HCT116 (cell line): ENCODE measurements at regions not wholly inside any gene's neighbourhood (a gene's known extent, or its start where the extent isn't known, plus 50 kb on each side); places are given as distances from the start of the nearest gene placed in this dataset.

Source experiments
- ATAC-seq: fragments of 200-7000 bp; cut with Tn5 transposase; 2 replicates; pipeline ENCODE4 v1.9.1; 2020; ENCODE audit warnings: mild to moderate bottlenecking, moderate library complexity
- BruUV-seq: library from RNA; stranded (reverse); fragments of 400-500 nt; replicated peaks from 2 replicates; lab custom pipeline; 2021; lab: Mats Ljungman, UMichigan
- CTCF ChIA-PET: fragments of 300-600 bp; sonication (Branson Sonifier 250); formaldehyde crosslinking; loops from one replicate; lab custom pipeline; 2021; ENCODE audit warnings: antibody characterized with exemption; lab: Charles Lee
- POLR2A ChIA-PET: fragments of 300-600, 350-600 bp; sonication (Branson Sonifier 250); formaldehyde crosslinking; loops from one replicate; lab custom pipeline; 2021; ENCODE audit warnings: antibody characterized with exemption; lab: Charles Lee
- RAD21 ChIA-PET, 2 experiments: fragments of 300-600 bp; sonication (Branson Sonifier 250); formaldehyde crosslinking; loops; one replicate each; lab custom pipeline; 2023; ENCODE audit warnings: low total read pairs in 2 of 2; ENCODE audit not compliant: uncharacterized antibody in 2 of 2, unreplicated experiment in 2 of 2, low non-redundant PET in 1 of 2; lab: Charles Lee
- DNase-seq: peaks from one replicate; pipeline ENCODE4 v3.0.0-alpha.2; 2010; ENCODE audit warnings: low read depth, low spot score
- H2AFZ ChIP-seq: fragments of 200-600 bp; shearing (Covaris generic), sonication (generic); 2 replicates; pipeline ENCODE4 v1.6.1; 2017; ENCODE audit warnings: low read depth, mixed run types, mixed read lengths, antibody characterized with exemption, low read length; ENCODE audit not compliant: poor library complexity, severe bottlenecking
- H3K27ac ChIP-seq: 2 replicates; pipeline ENCODE4 v1.5.1; 2012; ENCODE audit warnings: low read depth, low read length
- H3K27me3 ChIP-seq: fragments of 200-600 bp; sonication (generic); 2 replicates; pipeline ENCODE4 v1.6.1; 2016; ENCODE audit warnings: mixed run types, low read length, mixed read lengths; ENCODE audit not compliant: insufficient read depth
- H3K36me3 ChIP-seq, 2 experiments: fragments of 200-500 bp in 1 of 2; fragments of 200-600 bp in 1 of 2; sonication (Bioruptor generic) in 1 of 2; sonication (generic) in 1 of 2; 2 replicates each; pipeline versions ENCODE4 v1.5.1 to v1.6.1; 2014 to 2016; ENCODE audit warnings: low read length in 2 of 2, inconsistent platforms in 1 of 2, mixed read lengths in 1 of 2, mixed run types in 1 of 2; ENCODE audit not compliant: insufficient read depth in 2 of 2, control insufficient read depth in 1 of 2
- H3K4me1 ChIP-seq, 2 experiments: fragments of 200-600 bp in 1 of 2; sonication (generic) in 1 of 2; 2 replicates each; pipeline versions ENCODE4 v1.5.1 to v1.6.1; 2012 to 2017; ENCODE audit warnings: low read length in 2 of 2, inconsistent platforms in 1 of 2, mild to moderate bottlenecking in 1 of 2, mixed read lengths in 1 of 2, mixed run types in 1 of 2, moderate library complexity in 1 of 2; ENCODE audit not compliant: insufficient read depth in 2 of 2, control insufficient read depth in 1 of 2
- H3K4me2 ChIP-seq: fragments of 200-600 bp; sonication (generic); 2 replicates; pipeline ENCODE4 v1.6.1; 2017; ENCODE audit warnings: mixed run types, low read length, mixed read lengths
- H3K4me3 ChIP-seq, 2 experiments: fragments of 200-600 bp in 1 of 2; sonication (generic) in 1 of 2; replicated peaks in 1 of 2; 2 replicates each; pipeline ENCODE4 v1.5.1; 2011 to 2016; ENCODE audit warnings: low read length in 2 of 2, control low read depth in 1 of 2, low read depth in 1 of 2, mild to moderate bottlenecking in 1 of 2, mixed read lengths in 1 of 2, mixed run types in 1 of 2
- H3K79me2 ChIP-seq: fragments of 200-600 bp; sonication (generic); 2 replicates; pipeline ENCODE4 v1.6.1; 2017; ENCODE audit warnings: mild to moderate bottlenecking, mixed run types, low read length, moderate library complexity, mixed read lengths; ENCODE audit not compliant: insufficient read depth
- H3K9ac ChIP-seq: fragments of 200-600 bp; sonication (generic); 2 replicates; pipeline ENCODE4 v1.6.1; 2016; ENCODE audit warnings: low read length, mixed read lengths
- H3K9me2 ChIP-seq: fragments of 200-600 bp; sonication (generic), shearing (Covaris generic); 2 replicates; pipeline ENCODE4 v1.6.1; 2017; ENCODE audit warnings: mixed run types, mild to moderate bottlenecking, moderate library complexity; ENCODE audit not compliant: insufficient read depth
- H3K9me3 ChIP-seq, 2 experiments: fragments of 200-500 bp in 1 of 2; fragments of 200-600 bp in 1 of 2; sonication (Bioruptor generic) in 1 of 2; sonication (generic) in 1 of 2; 2 replicates each; pipeline ENCODE4 v1.6.1; 2014 to 2017; ENCODE audit warnings: low read length in 2 of 2, mixed read lengths in 2 of 2, inconsistent platforms in 1 of 2, low read depth in 1 of 2, mild to moderate bottlenecking in 1 of 2, mixed run types in 1 of 2, moderate library complexity in 1 of 2; ENCODE audit not compliant: control insufficient read depth in 1 of 2, insufficient read depth in 1 of 2
- H4K20me1 ChIP-seq: fragments of 200-600 bp; sonication (generic), shearing (Covaris generic); 2 replicates; pipeline ENCODE4 v1.6.1; 2017; ENCODE audit warnings: mixed run types, mild to moderate bottlenecking, moderate library complexity; ENCODE audit not compliant: insufficient read depth
- ATF3 ChIP-seq: IDR thresholded peaks from 2 replicates; pipeline ENCODE4 v1.6.1; 2012
- CBX3 ChIP-seq: IDR thresholded peaks from 2 replicates; pipeline ENCODE4 v1.6.1; 2012; ENCODE audit warnings: low read depth
- EGR1 ChIP-seq: IDR thresholded peaks from 2 replicates; pipeline ENCODE4 v1.6.1; 2012; ENCODE audit warnings: low read depth
- EZH2 ChIP-seq: fragments of 200-600 bp; sonication (generic); IDR thresholded peaks from 2 replicates; pipeline ENCODE4 v1.6.1; 2017; ENCODE audit warnings: antibody characterized with exemption, mixed run types
- FOSL1 ChIP-seq: IDR thresholded peaks from 2 replicates; pipeline ENCODE4 v1.6.1; 2012; ENCODE audit warnings: low read depth
- REST ChIP-seq: IDR thresholded peaks from 2 replicates; pipeline ENCODE4 v1.6.1; 2012; ENCODE audit warnings: low read depth
- intact Hi-C: fragments of 100-400 bp; cut with micrococcal nuclease; formaldehyde crosslinking; loops from 2 replicates; pipeline ENCODE4 v1.10.0; 2022
- TF ChIP-seq, protein P1 (sequence below): IDR thresholded peaks from 2 replicates; pipeline ENCODE4 v1.6.1; 2012

DNA sequence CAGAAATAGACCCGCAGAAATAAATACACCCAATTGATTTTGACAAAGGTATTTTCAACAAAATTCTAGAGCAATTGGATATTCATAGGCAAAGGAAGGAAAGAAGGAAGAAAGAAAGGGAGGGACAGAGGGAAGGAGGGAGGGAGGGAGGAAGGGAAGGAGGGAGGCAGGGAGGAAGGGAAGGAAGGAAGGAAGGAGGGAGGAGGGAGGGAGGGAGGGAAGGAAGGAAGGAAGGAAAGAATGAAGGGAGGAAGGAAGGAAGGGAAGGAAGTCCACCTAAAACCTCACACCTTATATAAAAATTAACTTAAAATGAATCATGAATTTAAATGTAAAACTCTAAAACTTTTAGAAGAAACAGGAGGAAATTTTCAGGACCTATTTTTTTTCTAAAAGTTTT is 94.2 kb upstream of the USP47 start:
- Histone ChIP-seq H4K20me1 (no peaks in the 10 kb centered on the region), H3K4me3 (no peak overlapping the region), H3K4me2 (no peak overlapping the region), H3K9me3 (no peaks in the 10 kb centered on the region), H3K4me1 (peaks cover 0 to 14% of the 10 kb centered on the region in 2 experiments; a peak in 2 of 4 replicates), H3K9ac (no peak overlapping the region), H3K27ac (no peak overlapping the region), H3K79me2 (no peaks in the 10 kb centered on the region), H3K9me2 (no peaks in the 10 kb centered on the region)
- intact Hi-C loops = no loop called here
- ChIA-PET RAD21 (no interaction called here), CTCF (no interaction called here)
- BruUV-seq = no TSS peak
- TF ChIP-seq EGR1 (no peak), EZH2 (no peak), REST (no peak), CBX3 (no peak), FOSL1 (no peak), ATF3 (no peak)
- TF ChIP-seq, protein P1, sequence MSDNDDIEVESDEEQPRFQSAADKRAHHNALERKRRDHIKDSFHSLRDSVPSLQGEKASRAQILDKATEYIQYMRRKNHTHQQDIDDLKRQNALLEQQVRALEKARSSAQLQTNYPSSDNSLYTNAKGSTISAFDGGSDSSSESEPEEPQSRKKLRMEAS = no peak
- TF ChIP-seq, all 23 proteins: peak for 0
- Histone ChIP-seq H3K36me3 (no peaks in the 10 kb centered on the region), H2AFZ (no peak overlapping the region), H3K27me3 (no peaks in the 10 kb centered on the region)
- ATAC-seq = no peak
- no peak for DNase-seq
- POLR2A ChIA-PET = no interaction called here
